H1 (cell line): ENCODE measurements at regions not wholly inside any gene's neighbourhood (a gene's known extent, or its start where the extent isn't known, plus 50 kb on each side); places are given as distances from the start of the nearest gene placed in this dataset.

Experiments
- HDAC2 ChIP-seq, 2 experiments: fragments of 300-600 bp in 1 of 2; sonication (generic) in 1 of 2; IDR thresholded peaks; 2 replicates each; pipeline ENCODE4 v1.6.1; 2011 to 2012; ENCODE audit warnings: low read depth in 2 of 2, low read length in 2 of 2, mild to moderate bottlenecking in 2 of 2, moderate library complexity in 2 of 2, borderline replicate concordance in 1 of 2, inconsistent platforms in 1 of 2

- no peak for TF ChIP-seq HDAC2 (IDR thresholded peaks at IDR 0.05; ENCODE audit: borderline replicate concordance in 1 of 2, low read depth in 2 of 2, low read length in 2 of 2)
Observed at GRCh38 chr17:45722161-45722560, 62.0 kb upstream of the CRHR1 start (continued).
